NCI-H128 (cell line): ENCODE measurements at regions not wholly inside any gene's neighbourhood (a gene's known extent, or its start where the extent isn't known, plus 50 kb on each side); places are given as distances from the start of the nearest gene placed in this dataset.

ENCODE experiments used
- DNase-seq: peaks from one replicate; lab custom pipeline; 2025; ENCODE audit not compliant: unreplicated experiment; lab: John Stamatoyannopoulos, UW

- DNase-seq = no peak
These were observed 1114.9 kb upstream of the C9orf72 start for GRCh38 chr9:28688172-28688571.

- no peak for DNase-seq
These were observed 1118.7 kb upstream of the C9orf72 start for GRCh38 chr9:28692012-28692411.

GRCh38 chr9:28696960-28697359 lies 1123.7 kb upstream of the C9orf72 start:
- DNase-seq = no peak

GRCh38 chr9:28699632-28700031 lies 1126.4 kb upstream of the C9orf72 start:
- DNase-seq = no peak

GRCh38 chr9:28707616-28708015 lies 1134.3 kb upstream of the C9orf72 start:
- no peak for DNase-seq

- DNase-seq = no peak
These were observed 1140.9 kb upstream of the C9orf72 start for GRCh38 chr9:28714188-28714587.

- no peak for DNase-seq
These were observed 1144.9 kb upstream of the C9orf72 start for GRCh38 chr9:28718226-28718625.

- no peak for DNase-seq
These were observed 1147.5 kb upstream of the C9orf72 start for GRCh38 chr9:28720746-28721145.

GRCh38 chr9:28730111-28730510 lies 1156.8 kb upstream of the C9orf72 start:
- DNase-seq = no peak

GRCh38 chr9:28735738-28736342 lies 1162.6 kb upstream of the C9orf72 start:
- DNase-seq = no peak

- no peak for DNase-seq
These were observed 1168.2 kb upstream of the C9orf72 start for GRCh38 chr9:28741459-28741858.

GRCh38 chr9:28747351-28747985 lies 1174.2 kb upstream of the C9orf72 start:
- DNase-seq = no peak

GRCh38 chr9:28750136-28750535 lies 1176.9 kb upstream of the C9orf72 start:
- DNase-seq = no peak

- no peak for DNase-seq
These were observed 1185.1 kb upstream of the C9orf72 start for GRCh38 chr9:28758341-28758740.

GRCh38 chr9:28758971-28759370 lies 1185.7 kb upstream of the C9orf72 start:
- DNase-seq = no peak

GRCh38 chr9:28762167-28762566 lies 1188.9 kb upstream of the C9orf72 start:
- DNase-seq = no peak

GRCh38 chr9:28764532-28764931 lies 1191.3 kb upstream of the C9orf72 start:
- no peak for DNase-seq

- DNase-seq = no peak
These were observed 1196.9 kb upstream of the C9orf72 start for GRCh38 chr9:28770226-28770625.

GRCh38 chr9:28770827-28771226 lies 1197.5 kb upstream of the C9orf72 start:
- DNase-seq = no peak

GRCh38 chr9:28774433-28775235 lies 1201.4 kb upstream of the C9orf72 start:
- no peak for DNase-seq

GRCh38 chr9:28779243-28779642 lies 1206.0 kb upstream of the C9orf72 start:
- no peak for DNase-seq

- no peak for DNase-seq
These were observed 1208.2 kb upstream of the C9orf72 start for GRCh38 chr9:28781481-28781880.
